DOHH2 (cell line): ENCODE measurements at regions not wholly inside any gene's neighbourhood (a gene's known extent, or its start where the extent isn't known, plus 50 kb on each side); places are given as distances from the start of the nearest gene placed in this dataset.

ENCODE experiments used
- H3F3A ChIP-seq: fragments of 200-600 bp; sonication (generic), shearing (Covaris generic); 2 replicates; pipeline ENCODE4 v1.6.0; 2016; ENCODE audit warnings: antibody characterized with exemption, mild to moderate bottlenecking; ENCODE audit not compliant: control insufficient read depth, insufficient read depth
- H3K27ac ChIP-seq: fragments of 200-600 bp; sonication (generic); 2 replicates; pipeline ENCODE4 v1.5.1; 2014; ENCODE audit warnings: low read depth, mild to moderate bottlenecking, low read length, moderate library complexity
- H3K27me3 ChIP-seq: fragments of 200-600 bp; sonication (generic); 2 replicates; pipeline ENCODE4 v1.6.1; 2014; ENCODE audit warnings: mild to moderate bottlenecking, low read length, mixed read lengths; ENCODE audit not compliant: control insufficient read depth
- H3K36me3 ChIP-seq: fragments of 200-600 bp; sonication (generic); 2 replicates; pipeline ENCODE4 v1.6.1; 2014; ENCODE audit warnings: mild to moderate bottlenecking, low read length, moderate library complexity, mixed read lengths; ENCODE audit not compliant: control insufficient read depth
- H3K4me1 ChIP-seq: fragments of 200-600 bp; sonication (generic); 2 replicates; pipeline ENCODE4 v1.6.1; 2014; ENCODE audit warnings: mild to moderate bottlenecking, low read length, mixed read lengths; ENCODE audit not compliant: control insufficient read depth
- H3K4me2 ChIP-seq: fragments of 200-600 bp; sonication (generic); 2 replicates; pipeline ENCODE4 v1.6.0; 2014; ENCODE audit warnings: mild to moderate bottlenecking, low read length, moderate library complexity
- H3K4me3 ChIP-seq: fragments of 200-600 bp; sonication (generic); 2 replicates; pipeline ENCODE4 v1.5.1; 2014; ENCODE audit warnings: mild to moderate bottlenecking, low read length, mixed read lengths
- H3K79me2 ChIP-seq: fragments of 200-600 bp; sonication (generic); 2 replicates; pipeline ENCODE4 v1.6.1; 2014; ENCODE audit warnings: mild to moderate bottlenecking, low read length, mixed read lengths; ENCODE audit not compliant: control insufficient read depth
- H3K9me2 ChIP-seq: fragments of 200-600 bp; sonication (generic); replicated peaks from 2 replicates; pipeline ENCODE4 v1.6.1; 2014; ENCODE audit warnings: mild to moderate bottlenecking, low read length, mixed read lengths; ENCODE audit not compliant: control insufficient read depth
- H3K9me3 ChIP-seq: fragments of 200-600 bp; sonication (generic); 2 replicates; pipeline ENCODE4 v1.6.1; 2014; ENCODE audit warnings: antibody characterized with exemption, low read length, mixed read lengths; ENCODE audit not compliant: control insufficient read depth, insufficient read depth
- H4K20me1 ChIP-seq: fragments of 200-600 bp; sonication (generic); 2 replicates; pipeline ENCODE4 v1.6.0; 2014; ENCODE audit warnings: low read depth, mild to moderate bottlenecking, antibody characterized with exemption, low read length, moderate library complexity; ENCODE audit not compliant: control insufficient read depth, insufficient read depth
- CTCF ChIP-seq: fragments of 200-600 bp; sonication (generic); IDR thresholded peaks from one replicate; pipeline ENCODE4 v1.5.1; 2014; ENCODE audit warnings: antibody characterized with exemption, mild to moderate bottlenecking, low read depth, low read length; ENCODE audit not compliant: poor library complexity, severe bottlenecking
- EZH2phosphoT487 ChIP-seq: fragments of 200-600 bp; sonication (generic); IDR thresholded peaks from 2 replicates; pipeline ENCODE4 v1.6.1; 2017; ENCODE audit warnings: borderline replicate concordance, mild to moderate bottlenecking, antibody characterized with exemption, low read length, moderate library complexity, mixed read lengths

- no peak overlapping the region for H3K4me3 ChIP-seq
- H3K36me3 ChIP-seq: no peaks in the 10 kb centered on the region
- no peaks in the 10 kb centered on the region for H3K27me3 ChIP-seq
- no peaks in the 10 kb centered on the region for H3K9me3 ChIP-seq
- H3K4me2 ChIP-seq: no peak overlapping the region
- H4K20me1 ChIP-seq: no peaks in the 10 kb centered on the region
- no peaks in the 10 kb centered on the region for H3F3A ChIP-seq
- TF ChIP-seq CTCF (no peak), EZH2phosphoT487 (no peak)
- no peaks in the 10 kb centered on the region for H3K9me2 ChIP-seq
- no peak overlapping the region for H3K27ac ChIP-seq
- H3K79me2 ChIP-seq: no peaks in the 10 kb centered on the region
- H3K4me1 ChIP-seq: no peaks in the 10 kb centered on the region
Measured at GRCh38 chr10:65010845-65011244, 1489.6 kb downstream of the REEP3 start.

GRCh38 chr10:65017523-65017922 is 1496.3 kb downstream of the REEP3 start:
- no peak overlapping the region for H3K4me3 ChIP-seq
- TF ChIP-seq CTCF: no peak
- no peak for TF ChIP-seq EZH2phosphoT487
- no peaks in the 10 kb centered on the region for H3K27me3 ChIP-seq
- H3K9me2 ChIP-seq: no peaks in the 10 kb centered on the region
- H3K36me3 ChIP-seq: no peaks in the 10 kb centered on the region
- H3F3A ChIP-seq: no peaks in the 10 kb centered on the region
- H4K20me1 ChIP-seq: no peaks in the 10 kb centered on the region
- H3K4me1 ChIP-seq: no peaks in the 10 kb centered on the region
- no peaks in the 10 kb centered on the region for H3K9me3 ChIP-seq
- H3K79me2 ChIP-seq: no peaks in the 10 kb centered on the region
- H3K27ac ChIP-seq: no peak overlapping the region
- no peak overlapping the region for H3K4me2 ChIP-seq

- no peaks in the 10 kb centered on the region for H3K9me2 ChIP-seq
- H3K4me2 ChIP-seq: no peak overlapping the region
- no peaks in the 10 kb centered on the region for H3K9me3 ChIP-seq
- no peaks in the 10 kb centered on the region for H3K27me3 ChIP-seq
- no peak overlapping the region for H3K27ac ChIP-seq
- no peaks in the 10 kb centered on the region for H3K79me2 ChIP-seq
- no peaks in the 10 kb centered on the region for H3F3A ChIP-seq
- H3K4me1 ChIP-seq: no peaks in the 10 kb centered on the region
- no peaks in the 10 kb centered on the region for H3K36me3 ChIP-seq
- TF ChIP-seq CTCF: no peak
- TF ChIP-seq EZH2phosphoT487: no peak
- no peak overlapping the region for H3K4me3 ChIP-seq
- H4K20me1 ChIP-seq: no peaks in the 10 kb centered on the region
Measured at GRCh38 chr10:65024886-65025285, 1503.7 kb downstream of the REEP3 start.

GRCh38 chr10:65030263-65030662 is 1509.1 kb downstream of the REEP3 start:
- Histone ChIP-seq H3K4me2 (no peak overlapping the region), H3K36me3 (no peaks in the 10 kb centered on the region), H3F3A (no peaks in the 10 kb centered on the region), H3K4me3 (no peak overlapping the region), H3K9me2 (no peaks in the 10 kb centered on the region), H3K79me2 (no peaks in the 10 kb centered on the region), H3K27me3 (no peaks in the 10 kb centered on the region), H3K9me3 (0 out of 2 replicates have a peak, but pooled peaks cover 4% of the 10 kb centered on the region), H3K4me1 (no peaks in the 10 kb centered on the region), H3K27ac (no peak overlapping the region), H4K20me1 (no peaks in the 10 kb centered on the region)
- no peak for TF ChIP-seq CTCF
- no peak for TF ChIP-seq EZH2phosphoT487
